IMR-90 (cell line): ENCODE measurements at regions not wholly inside any gene's neighbourhood (a gene's known extent, or its start where the extent isn't known, plus 50 kb on each side); places are given as distances from the start of the nearest gene placed in this dataset.

Experiments
- ATAC-seq: fragments of 200-7000 bp; cut with Tn5 transposase; 2 replicates; pipeline ENCODE4 v1.9.1; 2020; ENCODE audit warnings: low read depth, mild to moderate bottlenecking, moderate library complexity
- BruUV-seq: library from RNA; stranded (reverse); fragments of 400-500 nt; replicated peaks from 2 replicates; lab custom pipeline; 2021; lab: Mats Ljungman, UMichigan
- CTCF ChIA-PET: fragments of 300-600 bp; formaldehyde crosslinking; extraction: SDS; loops from one replicate; lab custom pipeline; 2021; ENCODE audit warnings: antibody characterized with exemption; lab: Yijun Ruan, JAX
- POLR2A ChIA-PET: fragments of 300-600 bp; sonication (Branson Sonifier 250); formaldehyde crosslinking; loops from one replicate; lab custom pipeline; 2022; ENCODE audit warnings: antibody characterized with exemption; ENCODE audit not compliant: unreplicated experiment; lab: Charles Lee
- DNase-seq: peaks from one replicate; pipeline ENCODE4 v3.0.0; 2013
- H2AFZ ChIP-seq: replicated peaks from 2 replicates; pipeline ENCODE3; 2013; ENCODE audit warnings: low read length, mild to moderate bottlenecking; ENCODE audit not compliant: poor library complexity
- H2AK5ac ChIP-seq: 2 replicates; pipeline ENCODE4 v1.6.1; 2013; ENCODE audit warnings: low read depth, low read length, inconsistent platforms
- H2AK9ac ChIP-seq: replicated peaks from 2 replicates; pipeline ENCODE3; 2013; ENCODE audit warnings: mild to moderate bottlenecking, low read depth, low read length, moderate library complexity; ENCODE audit not compliant: poor library complexity
- H2BK120ac ChIP-seq: 2 replicates; pipeline ENCODE4 v1.6.1; 2013; ENCODE audit warnings: low read depth, low read length, inconsistent platforms
- H2BK15ac ChIP-seq: 3 replicates; pipeline ENCODE4 v1.6.1; 2013; ENCODE audit warnings: low read depth, low read length, inconsistent platforms
- H2BK20ac ChIP-seq: 2 replicates; pipeline ENCODE4 v1.6.1; 2013; ENCODE audit warnings: low read depth, mild to moderate bottlenecking, inconsistent platforms, low read length, moderate library complexity
- H2BK5ac ChIP-seq: 2 replicates; pipeline ENCODE4 v1.6.1; 2013; ENCODE audit warnings: mild to moderate bottlenecking, low read depth, low read length, inconsistent platforms; ENCODE audit not compliant: poor library complexity, severe bottlenecking
- H3K14ac ChIP-seq: replicated peaks from 2 replicates; pipeline ENCODE4 v1.6.1; 2013; ENCODE audit warnings: low read depth, low read length, inconsistent platforms
- H3K18ac ChIP-seq: 2 replicates; pipeline ENCODE4 v1.6.1; 2013; ENCODE audit warnings: low read depth, low read length, control low read depth
- H3K23ac ChIP-seq: 2 replicates; pipeline ENCODE4 v1.6.1; 2013; ENCODE audit warnings: low read depth, low read length, inconsistent platforms
- H3K27ac ChIP-seq: 2 replicates; pipeline ENCODE4 v1.5.1; 2013; ENCODE audit warnings: mild to moderate bottlenecking, control low read depth, low read length; ENCODE audit not compliant: insufficient read depth
- H3K27me3 ChIP-seq: 2 replicates; pipeline ENCODE4 v1.6.1; 2013; ENCODE audit warnings: low read length; ENCODE audit not compliant: control insufficient read depth, insufficient read depth
- H3K36me3 ChIP-seq: 2 replicates; pipeline ENCODE4 v1.6.1; 2013; ENCODE audit warnings: low read length, mixed read lengths; ENCODE audit not compliant: control insufficient read depth, insufficient read depth
- H3K4ac ChIP-seq: 2 replicates; pipeline ENCODE4 v1.6.1; 2013; ENCODE audit warnings: low read depth, low read length, inconsistent platforms
- H3K4me1 ChIP-seq: 2 replicates; pipeline ENCODE4 v1.6.1; 2013; ENCODE audit warnings: low read length, mixed read lengths; ENCODE audit not compliant: control insufficient read depth, insufficient read depth
- H3K4me2 ChIP-seq: 2 replicates; pipeline ENCODE4 v1.6.1; 2013; ENCODE audit warnings: low read depth, mild to moderate bottlenecking, control low read depth, low read length, moderate library complexity
- H3K4me3 ChIP-seq: 2 replicates; pipeline ENCODE4 v1.5.1; 2013; ENCODE audit warnings: low read depth, mild to moderate bottlenecking, control low read depth, low read length, moderate library complexity; ENCODE audit not compliant: insufficient read depth
- H3K56ac ChIP-seq: 2 replicates; pipeline ENCODE4 v1.6.1; 2013; ENCODE audit warnings: low read length, inconsistent platforms; ENCODE audit not compliant: insufficient read depth; ENCODE audit errors: extremely low read depth
- H3K79me1 ChIP-seq, 2 experiments: 2 replicates each; pipeline ENCODE4 v1.6.1; 2013; ENCODE audit warnings: low read length in 2 of 2, inconsistent platforms in 1 of 2, low read depth in 1 of 2
- H3K9ac ChIP-seq: 2 replicates; pipeline ENCODE4 v1.6.1; 2013; ENCODE audit warnings: low read depth, low read length, control low read depth
- H3K9me1 ChIP-seq: 2 replicates; pipeline ENCODE4 v1.6.1; 2013; ENCODE audit warnings: low read length, inconsistent platforms; ENCODE audit not compliant: insufficient read depth
- H3K9me3 ChIP-seq: 2 replicates; pipeline ENCODE4 v1.6.1; 2013; ENCODE audit warnings: low read length; ENCODE audit not compliant: control insufficient read depth, insufficient read depth
- H4K20me1 ChIP-seq: 2 replicates; pipeline ENCODE4 v1.6.1; 2013; ENCODE audit warnings: low read length, inconsistent platforms; ENCODE audit not compliant: insufficient read depth
- H4K5ac ChIP-seq: 2 replicates; pipeline ENCODE4 v1.6.1; 2013; ENCODE audit warnings: mild to moderate bottlenecking, low read depth, low read length, control low read depth
- H4K8ac ChIP-seq, 2 experiments: 2 replicates each; pipeline ENCODE4 v1.6.1; 2013; ENCODE audit warnings: low read depth in 2 of 2, low read length in 2 of 2, control low read depth in 1 of 2, inconsistent platforms in 1 of 2
- H4K91ac ChIP-seq: 2 replicates; pipeline ENCODE4 v1.6.1; 2013; ENCODE audit warnings: low read depth, low read length, inconsistent platforms; ENCODE audit not compliant: insufficient read depth
- BHLHE40 ChIP-seq: fragments of 150-350 bp; IDR thresholded peaks from 2 replicates; pipeline ENCODE4 v1.6.1; 2016; ENCODE audit warnings: mild to moderate bottlenecking, low read depth, low read length
- CEBPB ChIP-seq: IDR thresholded peaks from 2 replicates; pipeline ENCODE4 v1.6.1; 2012; ENCODE audit warnings: low read depth, low read length, improper control_type of control experiment
- MAZ ChIP-seq: IDR thresholded peaks from 2 replicates; pipeline ENCODE4 v1.6.1; 2012; ENCODE audit warnings: low read depth, mild to moderate bottlenecking, low read length, improper control_type of control experiment, moderate library complexity, borderline replicate concordance
- NFE2L2 ChIP-seq: fragments of 150-350 bp; IDR thresholded peaks from 2 replicates; pipeline ENCODE4 v1.6.1; 2016; ENCODE audit warnings: low read depth, mild to moderate bottlenecking, low read length
- RAD21 ChIP-seq: IDR thresholded peaks from 2 replicates; pipeline ENCODE4 v1.6.1; 2012; ENCODE audit warnings: low read length, improper control_type of control experiment
- SMC3 ChIP-seq: fragments of 150-350 bp; IDR thresholded peaks from 2 replicates; pipeline ENCODE4 v1.6.1; 2016; ENCODE audit warnings: low read depth, mild to moderate bottlenecking, antibody characterized with exemption, low read length, moderate library complexity
- WGBS, 2 experiments: methylation state at CpG; one replicate each; pipeline versions ENCODE4 v1.1.5 to v1.1.7; 2013; ENCODE audit warnings: missing lambda C conversion rate in 2 of 2; ENCODE audit not compliant: insufficient read length in 1 of 2; ENCODE audit errors: extremely low coverage in 2 of 2; 5-methylcytosine and 5-hydroxymethylcytosine counted together
- dilution Hi-C: fragments of 300-500 bp; cut with HindIII; formaldehyde crosslinking; loops from one replicate; pipeline ENCODE4 v1.14.3; 2018; ENCODE audit warnings: low sequenced_read_pairs; ENCODE audit not compliant: unreplicated experiment
- in situ Hi-C: fragments of 300-500 bp; cut with MboI; formaldehyde crosslinking; loops from 3 replicates; pipeline ENCODE4 v1.14.3; 2019; ENCODE audit warnings: low sequenced_read_pairs, inconsistent platforms, mixed read lengths
- intact Hi-C: fragments of 100-400 bp; cut with micrococcal nuclease; formaldehyde crosslinking; loops from 2 replicates; pipeline ENCODE4 v1.10.0; 2022
- TF ChIP-seq, protein P1 (sequence below): fragments of 150-350 bp; IDR thresholded peaks from 2 replicates; pipeline ENCODE4 v1.6.1; 2017; ENCODE audit warnings: mild to moderate bottlenecking, antibody characterized with exemption, low read length, low read depth
- TF ChIP-seq, protein P2 (sequence below): fragments of 150-350 bp; IDR thresholded peaks from 2 replicates; pipeline ENCODE4 v1.6.1; 2016; ENCODE audit warnings: low read depth, mild to moderate bottlenecking, low read length, moderate library complexity, borderline replicate concordance

DNA sequence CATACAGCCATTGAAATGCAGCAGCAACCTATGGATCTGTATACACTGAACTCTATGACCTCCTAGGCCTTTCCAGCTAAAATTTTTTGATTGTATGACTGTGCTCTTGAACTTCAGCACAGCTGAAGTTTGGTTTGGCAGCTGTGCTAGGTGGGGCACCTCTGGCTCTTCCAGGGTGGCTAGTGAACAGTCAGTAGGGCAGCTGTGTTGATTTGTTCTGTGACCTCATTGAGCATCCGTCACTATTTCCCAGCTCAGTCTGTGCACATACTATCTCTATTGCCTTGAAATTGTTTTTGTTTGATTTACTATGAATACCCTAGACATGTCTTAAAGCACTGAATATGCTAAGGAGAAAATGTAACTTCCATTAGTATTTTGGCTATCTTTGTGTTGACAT lies 363.2 kb upstream of the NAALADL2 start:
- CTCF ChIA-PET: interaction anchor here (0.5 to 0.8 kb wide), 3 partner anchors 16 to 1130 kb away, joined by 3 read pairs; no protein-coding TSS in a partner anchor

More for the DNA sequence above, 363.2 kb upstream of the NAALADL2 start:
- Histone ChIP-seq H3K56ac (no peak overlapping the region), H2BK20ac (no peak overlapping the region), H2BK15ac (no peak overlapping the region), H3K4me2 (no peak overlapping the region), H4K5ac (no peak overlapping the region), H2BK5ac (no peak overlapping the region), H3K27me3 (no peaks in the 10 kb centered on the region), H3K27ac (no peak overlapping the region), H2BK120ac (no peak overlapping the region), H3K4me1 (peaks cover 9% of the 10 kb centered on the region), H3K36me3 (no peaks in the 10 kb centered on the region), H4K20me1 (no peaks in the 10 kb centered on the region), H2AFZ (no peak overlapping the region), H3K4ac (no peak overlapping the region), H4K91ac (no peak overlapping the region), H3K9ac (no peak overlapping the region), H4K8ac (no peak overlapping the region), H2AK9ac (no peak overlapping the region), H3K18ac (peak overlapping the region; percentile 3; the same call in 1 of the 2 replicates), H3K9me3 (no peaks in the 10 kb centered on the region), H3K23ac (0 out of 2 replicates have a peak overlapping the region, but pooled peaks have one; percentile 1), H3K79me1 (peaks cover 0 to 4% of the 10 kb centered on the region in 2 experiments; a peak in 1 of 4 replicates), H2AK5ac (no peak overlapping the region), H3K9me1 (no peaks in the 10 kb centered on the region; the same call in 1 of the 2 replicates), H3K4me3 (no peak overlapping the region), H3K14ac (no peak overlapping the region)
- TF ChIP-seq NFE2L2 (no peak), CEBPB (no peak), MAZ (no peak), SMC3 (no peak), RAD21 (no peak), BHLHE40 (no peak)
- TF ChIP-seq, protein P1, sequence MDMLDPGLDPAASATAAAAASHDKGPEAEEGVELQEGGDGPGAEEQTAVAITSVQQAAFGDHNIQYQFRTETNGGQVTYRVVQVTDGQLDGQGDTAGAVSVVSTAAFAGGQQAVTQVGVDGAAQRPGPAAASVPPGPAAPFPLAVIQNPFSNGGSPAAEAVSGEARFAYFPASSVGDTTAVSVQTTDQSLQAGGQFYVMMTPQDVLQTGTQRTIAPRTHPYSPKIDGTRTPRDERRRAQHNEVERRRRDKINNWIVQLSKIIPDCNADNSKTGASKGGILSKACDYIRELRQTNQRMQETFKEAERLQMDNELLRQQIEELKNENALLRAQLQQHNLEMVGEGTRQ: no peak
- TF ChIP-seq, protein P2, sequence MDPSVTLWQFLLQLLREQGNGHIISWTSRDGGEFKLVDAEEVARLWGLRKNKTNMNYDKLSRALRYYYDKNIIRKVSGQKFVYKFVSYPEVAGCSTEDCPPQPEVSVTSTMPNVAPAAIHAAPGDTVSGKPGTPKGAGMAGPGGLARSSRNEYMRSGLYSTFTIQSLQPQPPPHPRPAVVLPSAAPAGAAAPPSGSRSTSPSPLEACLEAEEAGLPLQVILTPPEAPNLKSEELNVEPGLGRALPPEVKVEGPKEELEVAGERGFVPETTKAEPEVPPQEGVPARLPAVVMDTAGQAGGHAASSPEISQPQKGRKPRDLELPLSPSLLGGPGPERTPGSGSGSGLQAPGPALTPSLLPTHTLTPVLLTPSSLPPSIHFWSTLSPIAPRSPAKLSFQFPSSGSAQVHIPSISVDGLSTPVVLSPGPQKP: no peak
- BruUV-seq: no TSS peak
- in situ Hi-C loops: no loop called here
- dilution Hi-C loops: no loop called here
- WGBS, 2 experiments: no CpG with 5 or more reads among the region's 1 CpG
- intact Hi-C loops: no loop called here
- ATAC-seq (peak; percentile 33; the same call in 1 of the 2 replicates), DNase-seq (peak; percentile 17)
- POLR2A ChIA-PET: no interaction called here
